GM04504 (cell line): ENCODE measurements at regions not wholly inside any gene's neighbourhood (a gene's known extent, or its start where the extent isn't known, plus 50 kb on each side); places are given as distances from the start of the nearest gene placed in this dataset.
"Not testable (repeated sequence)": the region's sequence is repeated elsewhere in the genome, so short reads cannot be mapped to it uniquely, and the experiment has no call there.

Source experiments
- DNase-seq: peaks from one replicate; pipeline ENCODE4 v3.0.0-alpha.2; 2012; ENCODE audit warnings: low read depth

DNA sequence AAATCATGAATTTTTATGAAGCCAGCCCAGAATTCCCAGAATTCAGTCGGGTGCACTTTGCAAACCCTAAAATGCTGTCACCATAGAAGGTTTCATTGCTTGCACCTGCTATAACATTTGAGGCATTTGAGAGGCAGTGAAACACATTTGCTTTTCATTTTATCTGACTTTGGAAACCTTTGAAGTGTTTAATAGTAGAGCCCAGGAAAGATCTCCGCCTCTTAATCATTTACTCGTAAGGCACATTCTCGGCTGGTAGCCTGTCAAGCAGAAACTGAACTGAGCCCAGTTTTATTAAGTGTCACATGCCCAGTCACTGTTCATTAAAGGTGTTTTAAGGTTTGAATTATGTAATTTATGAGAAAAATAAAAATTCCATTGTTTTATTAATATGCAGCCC is 247.6 kb downstream of the EMX2 start:
- no peak for DNase-seq

DNA sequence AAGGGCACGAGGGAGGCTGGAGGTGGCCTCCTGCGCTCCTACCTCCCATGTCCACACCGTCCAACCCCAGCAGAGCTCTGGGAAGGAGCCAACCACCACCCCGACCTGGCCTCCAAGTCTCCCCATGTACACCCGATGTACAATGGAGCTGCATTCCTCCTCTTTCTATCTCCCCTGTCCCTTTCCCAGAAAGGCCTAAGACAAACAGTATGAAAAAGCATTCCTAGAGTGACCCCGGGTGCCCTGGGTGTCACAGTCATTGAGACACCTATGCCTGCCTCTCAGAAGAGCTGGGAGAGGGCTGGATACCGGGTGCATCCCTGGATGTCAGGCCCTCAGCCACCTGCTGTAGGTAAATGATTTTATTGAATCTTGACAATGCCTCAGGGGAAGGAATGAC is 248.1 kb downstream of the EMX2 start:
- DNase-seq: no peak

GRCh38 chr10:117792214-117792613 is 249.7 kb downstream of the EMX2 start:
- DNase-seq: no peak

- DNase-seq: no peak
Observed at GRCh38 chr10:117796130-117796745, 250.5 kb downstream of the RAB11FIP2 start.

DNA sequence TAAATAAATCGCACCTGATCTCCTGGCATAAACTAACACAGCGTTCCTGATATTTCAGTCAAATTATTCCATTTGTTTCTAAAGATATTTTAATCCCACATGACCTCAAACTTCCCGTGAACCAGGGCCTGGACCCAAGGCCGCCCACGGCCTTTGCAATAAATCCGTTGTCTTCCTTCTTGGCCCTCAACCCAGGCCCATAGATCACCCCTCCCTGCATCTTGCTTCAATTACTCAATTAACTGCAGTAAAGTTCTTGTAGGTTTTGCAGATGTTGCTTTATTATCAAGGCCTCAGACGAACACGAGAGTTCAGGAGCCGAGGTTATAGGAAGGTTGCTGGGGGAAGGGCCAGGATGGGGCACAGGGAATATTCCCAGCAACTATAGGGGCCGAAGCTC is 249.4 kb downstream of the RAB11FIP2 start:
- DNase-seq: no peak

DNA sequence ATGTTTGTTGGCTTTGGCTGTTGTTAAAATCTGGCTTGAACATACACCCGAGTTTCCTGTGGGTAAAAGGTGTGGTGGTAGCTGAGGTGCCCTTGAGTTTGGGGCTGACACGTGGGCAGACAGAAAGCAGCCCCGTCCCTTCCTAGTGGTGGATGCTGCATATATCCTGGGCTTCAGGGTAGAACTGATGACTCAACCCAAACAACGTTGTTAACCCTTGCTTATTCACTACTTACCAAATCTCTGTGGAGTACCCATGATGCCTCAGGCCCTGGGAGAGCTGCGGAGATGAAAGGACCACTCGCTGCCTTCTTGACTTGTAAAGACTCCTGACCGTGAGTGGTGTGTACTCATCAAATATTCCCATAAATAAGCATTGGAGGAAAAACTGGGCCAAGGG is 245.1 kb downstream of the RAB11FIP2 start:
- no peak for DNase-seq

GRCh38 chr10:117804470-117805011 is 242.2 kb downstream of the RAB11FIP2 start:
- no peak for DNase-seq

GRCh38 chr10:117805139-117805538 is 241.6 kb downstream of the RAB11FIP2 start:
- no peak for DNase-seq

- no peak for DNase-seq
Observed at GRCh38 chr10:117807441-117807840, 239.3 kb downstream of the RAB11FIP2 start.

GRCh38 chr10:117815816-117816215 is 230.9 kb downstream of the RAB11FIP2 start:
- not testable (repeated sequence) for DNase-seq

GRCh38 chr10:117817116-117817515 is 229.6 kb downstream of the RAB11FIP2 start:
- DNase-seq: no peak

DNA sequence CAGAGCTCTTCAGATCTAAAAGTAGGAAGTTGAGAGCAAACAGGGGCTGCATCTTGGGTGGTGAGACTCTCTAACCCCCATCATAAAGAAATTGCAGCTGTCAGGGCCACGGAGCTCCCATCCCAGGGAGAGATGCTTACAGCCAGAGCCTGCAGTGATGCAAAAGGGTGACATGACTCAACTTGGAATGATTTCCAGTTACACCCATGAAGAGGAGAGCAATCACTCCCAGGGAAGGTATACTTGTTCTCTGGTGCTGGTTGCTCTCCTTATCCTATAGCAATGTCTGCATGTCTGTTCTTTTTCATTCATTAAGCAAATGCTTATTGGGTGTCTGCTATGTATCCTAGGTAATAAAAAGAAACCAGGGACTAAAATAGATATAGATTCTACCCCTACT is 228.0 kb downstream of the RAB11FIP2 start:
- DNase-seq: no peak

DNA sequence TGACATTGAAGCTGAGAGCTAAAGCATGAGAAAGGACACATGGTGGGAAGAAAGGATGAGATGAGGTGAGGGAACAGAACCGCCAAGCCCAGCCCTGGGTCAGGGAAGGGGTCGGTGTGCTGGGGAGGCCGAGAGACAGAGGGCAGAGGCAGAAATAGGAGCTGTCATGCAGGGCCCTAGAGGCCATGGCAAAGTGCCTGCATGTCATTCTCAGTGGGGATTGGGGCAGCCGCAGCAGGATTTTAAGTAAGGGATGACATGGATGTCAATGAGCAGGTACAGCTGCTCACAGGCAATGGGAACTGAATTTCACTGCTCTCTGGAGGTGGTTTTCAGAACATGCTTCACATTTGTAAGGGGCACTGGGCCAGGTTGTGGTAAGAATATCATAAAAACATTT is 227.4 kb downstream of the RAB11FIP2 start:
- no peak for DNase-seq

- no peak for DNase-seq
Observed at GRCh38 chr10:117823980-117824379, 222.8 kb downstream of the RAB11FIP2 start.

GRCh38 chr10:117830205-117830604 is 216.5 kb downstream of the RAB11FIP2 start:
- no peak for DNase-seq

DNA sequence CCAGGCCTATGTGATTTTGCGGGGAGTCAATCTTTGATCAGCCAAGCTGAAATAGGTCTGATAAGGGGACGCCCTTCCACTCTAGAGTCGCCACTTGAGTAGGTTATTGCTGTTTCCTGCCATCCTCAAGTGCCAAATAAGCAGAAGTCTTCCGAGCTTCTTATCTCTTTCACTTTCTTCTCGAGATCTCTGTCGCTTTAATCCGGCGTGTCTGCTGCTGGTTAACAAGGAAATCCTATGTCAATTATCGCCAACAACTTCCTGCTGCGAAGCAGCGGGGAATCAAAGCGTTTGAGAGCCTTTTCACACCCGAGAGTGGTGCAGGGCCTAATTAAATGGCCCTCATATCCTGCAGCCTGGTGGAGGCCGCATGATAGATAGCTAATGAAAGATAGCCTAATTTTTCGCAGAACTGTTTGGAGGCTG is 215.9 kb downstream of the RAB11FIP2 start:
- no peak for DNase-seq

GRCh38 chr10:117838500-117839498 is 207.9 kb downstream of the RAB11FIP2 start:
- not testable (repeated sequence) for DNase-seq

DNA sequence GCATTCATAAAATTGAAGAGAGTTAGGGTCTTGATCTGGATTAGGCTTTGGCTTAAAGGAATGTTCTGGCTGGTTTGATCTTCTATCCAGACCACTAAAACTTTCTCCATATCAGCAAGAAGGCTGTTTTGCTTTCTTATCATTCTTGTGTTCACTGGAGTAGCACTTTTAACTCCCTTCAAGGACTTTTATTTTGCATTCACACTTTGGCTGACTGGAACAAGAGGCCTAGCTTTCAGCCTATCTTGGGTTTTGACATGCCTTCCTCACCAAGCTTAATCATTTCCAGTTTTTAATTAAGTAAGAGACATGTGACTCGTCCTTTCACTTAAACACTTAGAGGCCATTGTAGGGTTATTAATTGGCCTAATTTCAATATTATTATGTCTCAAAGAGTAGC is 190.3 kb downstream of the RAB11FIP2 start:
- DNase-seq: not testable (repeated sequence)

DNA sequence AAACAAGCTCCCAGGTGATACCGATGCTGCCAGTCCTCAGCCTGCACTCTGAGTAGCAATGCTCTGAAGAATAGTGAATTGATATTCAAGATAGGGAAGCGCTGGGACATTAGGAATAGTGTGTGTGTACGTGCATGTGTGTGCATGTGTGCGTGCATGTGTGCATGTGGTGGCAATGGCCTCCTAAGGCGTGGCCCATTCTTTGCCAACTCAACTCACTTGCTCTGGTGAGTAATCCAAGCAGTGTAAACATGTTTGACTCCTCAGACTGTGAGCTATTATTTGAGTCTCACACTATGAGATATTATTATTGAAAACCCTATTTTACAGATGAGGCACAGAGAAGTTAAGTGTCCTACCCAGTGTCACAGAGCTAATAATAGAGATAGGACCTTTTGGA is 186.6 kb downstream of the RAB11FIP2 start:
- no peak for DNase-seq

GRCh38 chr10:117860823-117861222 is 185.9 kb downstream of the RAB11FIP2 start:
- DNase-seq: no peak

GRCh38 chr10:117861329-117861728 is 185.4 kb downstream of the RAB11FIP2 start:
- DNase-seq: no peak

GRCh38 chr10:117863771-117864170 is 183.0 kb downstream of the RAB11FIP2 start:
- DNase-seq: no peak

- DNase-seq: no peak
Observed at GRCh38 chr10:117865945-117866344, 180.8 kb downstream of the RAB11FIP2 start.
